GM12878 (cell line): ENCODE measurements at regions not wholly inside any gene's neighbourhood (a gene's known extent, or its start where the extent isn't known, plus 50 kb on each side); places are given as distances from the start of the nearest gene placed in this dataset.

Experiments used
- ATAC-seq: fragments of 200-7000 bp; cut with Tn5 transposase; 3 replicates; pipeline ENCODE4 v1.9.1; 2020; ENCODE audit warnings: mild to moderate bottlenecking, moderate library complexity
- BruUV-seq: library from RNA; stranded (reverse); fragments of 400-500 nt; replicated peaks from 2 replicates; lab custom pipeline; 2021; lab: Mats Ljungman, UMichigan
- CTCF ChIA-PET: fragments of 300-600 bp; sonication (Branson Sonifier 250); formaldehyde crosslinking; extraction: SDS; loops from one replicate; lab custom pipeline; 2021; ENCODE audit warnings: inconsistent platforms; lab: Yijun Ruan, JAX
- POLR2A ChIA-PET: fragments of 350-600 bp; formaldehyde crosslinking; extraction: SDS; loops from one replicate; lab custom pipeline; 2021; ENCODE audit warnings: inconsistent platforms; lab: Charles Lee
- RAD21 ChIA-PET: fragments of 300-600 bp; sonication (Branson Sonifier 250); formaldehyde crosslinking; loops from one replicate; lab custom pipeline; 2023; ENCODE audit warnings: antibody characterized with exemption; ENCODE audit not compliant: unreplicated experiment; lab: Charles Lee
- SMC1A ChIA-PET: fragments of 300-600 bp; sonication (Branson Sonifier 250); formaldehyde crosslinking; loops from one replicate; lab custom pipeline; 2023; ENCODE audit not compliant: unreplicated experiment, uncharacterized antibody; lab: Charles Lee
- DNase-seq: peaks from one replicate; pipeline ENCODE4 v3.0.0-alpha.2; 2011; ENCODE audit warnings: low read depth, low spot score
- FAIRE-seq: peaks from 3 replicates; lab custom pipeline; 2011; peaks lifted over from hg19 to GRCh38; lab: Jason Lieb, UNC
- H2AFZ ChIP-seq: 2 replicates; pipeline ENCODE4 v1.6.0; 2011; ENCODE audit warnings: low read depth, low read length, control low read depth; ENCODE audit not compliant: control insufficient read depth
- H3K27ac ChIP-seq: 2 replicates; pipeline ENCODE4 v1.5.1; 2011; ENCODE audit warnings: control low read depth; ENCODE audit not compliant: control insufficient read depth, insufficient read depth
- H3K27me3 ChIP-seq, 2 experiments: replicated peaks in 1 of 2; 2 replicates each; pipeline versions ENCODE4 v1.6.0 to v1.6.1; 2011; ENCODE audit warnings: low read length in 1 of 2; ENCODE audit not compliant: control insufficient read depth in 2 of 2, insufficient read depth in 2 of 2
- H3K36me3 ChIP-seq, 2 experiments: 2 replicates each; pipeline ENCODE4 v1.5.1; 2011; ENCODE audit warnings: low read length in 1 of 2; ENCODE audit not compliant: control insufficient read depth in 2 of 2, insufficient read depth in 2 of 2
- H3K4me1 ChIP-seq: 2 replicates; pipeline ENCODE4 v1.6.1; 2011; ENCODE audit warnings: mild to moderate bottlenecking, low read length, moderate library complexity, mixed read lengths; ENCODE audit not compliant: control insufficient read depth, insufficient read depth
- H3K4me2 ChIP-seq: 2 replicates; pipeline ENCODE4 v1.6.0; 2011; ENCODE audit warnings: control low read depth; ENCODE audit not compliant: control insufficient read depth, insufficient read depth
- H3K4me3 ChIP-seq: fragments of 200-600 bp; sonication (generic); 2 replicates; pipeline ENCODE4 v1.5.1; 2016
- H3K79me2 ChIP-seq: 2 replicates; pipeline ENCODE4 v1.6.0; 2011; ENCODE audit warnings: low read length; ENCODE audit not compliant: control insufficient read depth, insufficient read depth
- H3K9ac ChIP-seq: 2 replicates; pipeline ENCODE4 v1.8.0; 2011; ENCODE audit warnings: low read length, control low read depth, mixed read lengths; ENCODE audit not compliant: control insufficient read depth, insufficient read depth
- H3K9me3 ChIP-seq: replicated peaks from 3 replicates; pipeline ENCODE4 v1.5.1; 2011; ENCODE audit warnings: mild to moderate bottlenecking, low read length; ENCODE audit not compliant: control insufficient read depth, insufficient read depth
- H4K20me1 ChIP-seq: 2 replicates; pipeline ENCODE4 v1.6.0; 2011; ENCODE audit not compliant: control insufficient read depth, insufficient read depth
- CBFB ChIP-seq: IDR thresholded peaks from 2 replicates; pipeline ENCODE4 v1.6.1; 2016; ENCODE audit warnings: antibody characterized with exemption, low read depth
- EZH2 ChIP-seq: IDR thresholded peaks from 2 replicates; pipeline ENCODE4 v1.6.1; 2012; ENCODE audit warnings: low read depth, mild to moderate bottlenecking, control low read depth, inconsistent platforms, low read length, borderline replicate concordance; ENCODE audit not compliant: control insufficient read depth
- GABPA ChIP-seq: IDR thresholded peaks from 2 replicates; pipeline ENCODE4 v1.6.1; 2014; ENCODE audit warnings: antibody characterized with exemption, low read depth, mild to moderate bottlenecking, inconsistent platforms
- IRF3 ChIP-seq: fragments of 450-650 bp; IDR thresholded peaks from 2 replicates; pipeline ENCODE4 v1.6.1; 2014; ENCODE audit warnings: mild to moderate bottlenecking
- MYB ChIP-seq: fragments of 150-350 bp; IDR thresholded peaks from 2 replicates; pipeline ENCODE4 v1.6.1; 2014; ENCODE audit warnings: mild to moderate bottlenecking, low read depth, low read length, borderline replicate concordance
- NR2F1 ChIP-seq: fragments of 450-650 bp; conservative IDR thresholded peaks from 2 replicates; pipeline ENCODE4 v1.6.1; 2017; ENCODE audit warnings: mild to moderate bottlenecking
- PAX5 ChIP-seq: IDR thresholded peaks from 2 replicates; pipeline ENCODE4 v1.6.1; 2011; ENCODE audit warnings: low read depth, low read length, borderline replicate concordance
- SRF ChIP-seq, 2 experiments: IDR thresholded peaks; 2 replicates each; pipeline ENCODE4 v1.6.1; 2011; ENCODE audit warnings: low read depth in 2 of 2, low read length in 2 of 2, mild to moderate bottlenecking in 1 of 2, moderate library complexity in 1 of 2
- YY1 ChIP-seq: IDR thresholded peaks from 2 replicates; pipeline ENCODE4 v1.6.1; 2011; ENCODE audit warnings: low read depth, mild to moderate bottlenecking, low read length
- WGBS: methylation state at CpG from one replicate; pipeline ENCODE4 v1.1.6; 2016; ENCODE audit warnings: low lambda C conversion rate; ENCODE audit not compliant: insufficient replicate concordance, insufficient coverage; ENCODE audit errors: missing lambda C conversion rate; 5-methylcytosine and 5-hydroxymethylcytosine counted together
- in situ Hi-C: fragments of 300-500 bp; cut with MboI; formaldehyde crosslinking; loops from 9 replicates; pipeline ENCODE4 v1.14.3; 2018; ENCODE audit warnings: mixed read lengths
- intact Hi-C: fragments of 100-400 bp; cut with micrococcal nuclease; formaldehyde crosslinking; loops from one replicate; pipeline ENCODE4 v1.14.2; 2022; ENCODE audit not compliant: unreplicated experiment
- TF ChIP-seq, protein P1 (sequence below): fragments of 450-650 bp; conservative IDR thresholded peaks from 2 replicates; pipeline ENCODE4 v1.6.1; 2017; ENCODE audit warnings: mild to moderate bottlenecking, moderate library complexity
- TF ChIP-seq, protein P2 (sequence below): IDR thresholded peaks from 2 replicates; pipeline ENCODE4 v1.6.1; 2012; ENCODE audit warnings: low read depth, low read length, improper control_type of control experiment

DNA sequence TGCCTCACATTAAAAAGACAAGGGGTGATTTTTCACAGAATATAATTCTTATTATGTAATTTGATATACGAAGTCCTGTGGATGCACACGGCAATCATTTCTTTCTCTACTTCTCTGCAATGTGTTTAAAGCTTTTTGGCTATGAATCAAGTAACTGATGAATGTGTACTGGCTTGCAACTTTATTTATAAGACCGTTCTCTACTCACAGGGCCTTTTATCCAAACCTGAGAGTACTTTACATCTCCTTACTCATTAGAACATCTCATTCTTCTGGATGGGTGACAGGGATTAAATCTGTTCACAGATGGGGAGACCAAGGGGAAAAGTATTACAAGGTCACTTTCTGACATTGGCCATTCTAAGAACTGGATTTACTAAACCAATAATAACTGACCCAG, 215.8 kb upstream of the DIO2 start (continued):
- TF ChIP-seq EZH2 (no peak), PAX5 (no peak), IRF3 (no peak), CBFB (no peak)
- TF ChIP-seq, protein P1, sequence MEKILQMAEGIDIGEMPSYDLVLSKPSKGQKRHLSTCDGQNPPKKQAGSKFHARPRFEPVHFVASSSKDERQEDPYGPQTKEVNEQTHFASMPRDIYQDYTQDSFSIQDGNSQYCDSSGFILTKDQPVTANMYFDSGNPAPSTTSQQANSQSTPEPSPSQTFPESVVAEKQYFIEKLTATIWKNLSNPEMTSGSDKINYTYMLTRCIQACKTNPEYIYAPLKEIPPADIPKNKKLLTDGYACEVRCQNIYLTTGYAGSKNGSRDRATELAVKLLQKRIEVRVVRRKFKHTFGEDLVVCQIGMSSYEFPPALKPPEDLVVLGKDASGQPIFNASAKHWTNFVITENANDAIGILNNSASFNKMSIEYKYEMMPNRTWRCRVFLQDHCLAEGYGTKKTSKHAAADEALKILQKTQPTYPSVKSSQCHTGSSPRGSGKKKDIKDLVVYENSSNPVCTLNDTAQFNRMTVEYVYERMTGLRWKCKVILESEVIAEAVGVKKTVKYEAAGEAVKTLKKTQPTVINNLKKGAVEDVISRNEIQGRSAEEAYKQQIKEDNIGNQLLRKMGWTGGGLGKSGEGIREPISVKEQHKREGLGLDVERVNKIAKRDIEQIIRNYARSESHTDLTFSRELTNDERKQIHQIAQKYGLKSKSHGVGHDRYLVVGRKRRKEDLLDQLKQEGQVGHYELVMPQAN, result no peak
- TF ChIP-seq, protein P2, sequence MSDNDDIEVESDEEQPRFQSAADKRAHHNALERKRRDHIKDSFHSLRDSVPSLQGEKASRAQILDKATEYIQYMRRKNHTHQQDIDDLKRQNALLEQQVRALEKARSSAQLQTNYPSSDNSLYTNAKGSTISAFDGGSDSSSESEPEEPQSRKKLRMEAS, result no peak

DNA sequence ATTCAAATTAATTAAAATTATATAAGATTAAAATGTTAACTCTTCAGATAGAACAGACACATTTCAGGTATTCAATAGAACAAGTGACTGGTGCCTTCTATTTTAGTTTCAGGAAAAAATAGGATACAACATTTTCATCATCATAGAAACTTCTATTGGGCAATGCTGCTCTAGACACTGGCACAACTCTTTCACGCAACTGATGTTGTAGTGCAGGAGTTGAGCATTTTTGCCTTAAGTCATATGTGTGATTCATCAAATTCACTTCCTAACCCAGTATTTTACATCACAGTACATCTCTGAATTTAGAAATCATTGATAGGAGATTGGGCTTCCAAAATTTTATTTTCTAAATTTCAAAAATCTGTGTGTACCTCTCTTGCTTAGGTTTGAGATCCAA, 215.4 kb upstream of the DIO2 start:
- H3K79me2 ChIP-seq, result no peaks in the 10 kb centered on the region
- in situ Hi-C loops (no loop called here), intact Hi-C loops (no loop called here)
- ATAC-seq, result no peak
- DNase-seq, result no peak
- no peaks in the 10 kb centered on the region for H3K27me3 ChIP-seq
- ChIA-PET RAD21 (no interaction called here), CTCF (no interaction called here), POLR2A (no interaction called here), SMC1A (no interaction called here)
- H4K20me1 ChIP-seq, result no peaks in the 10 kb centered on the region
- no peak overlapping the region for H3K9ac ChIP-seq
- WGBS, result 90% methylated on average over 1 of the region's 1 CpG
- no peaks in the 10 kb centered on the region for H3K36me3 ChIP-seq
- TF ChIP-seq NR2F1, result no peak
- no peak for TF ChIP-seq SRF (IDR thresholded peaks at IDR 0.05; ENCODE audit: low read depth in 2 of 2, low read length in 2 of 2)
- TF ChIP-seq YY1, result no peak
- no peak for TF ChIP-seq MYB
- TF ChIP-seq GABPA, result no peak
- FAIRE-seq, result no peak
- no peak overlapping the region for H2AFZ ChIP-seq
- H3K4me3 ChIP-seq, result no peak overlapping the region
- no peak overlapping the region for H3K27ac ChIP-seq
- BruUV-seq, result no TSS peak
- H3K4me1 ChIP-seq, result no peaks in the 10 kb centered on the region
- H3K4me2 ChIP-seq, result no peak overlapping the region
- no peaks in the 10 kb centered on the region for H3K9me3 ChIP-seq
